ENCODE measurements at regions not wholly inside any gene's neighbourhood (a gene's known extent, or its start where the extent isn't known, plus 50 kb on each side); places are given as distances from the start of the nearest gene placed in this dataset.

DNA sequence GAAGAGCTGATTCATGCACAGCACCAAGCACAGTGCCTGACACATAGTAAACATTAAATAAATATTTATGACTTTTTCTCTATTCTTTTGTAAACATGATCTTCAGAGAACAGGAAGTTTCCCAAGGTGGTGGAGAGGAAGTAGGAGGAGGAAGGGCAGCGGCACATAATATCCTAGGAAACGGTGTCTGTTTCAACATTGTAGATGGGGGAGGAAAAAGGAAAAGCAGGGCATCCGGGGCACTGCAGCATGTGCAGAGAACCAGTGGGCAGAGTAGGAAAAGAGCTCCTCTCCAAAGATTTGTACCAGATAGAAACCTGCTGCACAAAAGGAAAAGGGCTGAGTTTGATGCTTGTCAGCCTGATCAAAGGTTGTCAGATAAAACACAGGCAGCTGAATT, 421.7 kb upstream of the ZNF462 start:
- H3K9me2 ChIP-seq (replicated peaks; ENCODE audit: low read depth, low read length), result no peaks in the 10 kb centered on the region
- H3K36me3 ChIP-seq (ENCODE audit: insufficient read depth, low read length), result no peaks in the 10 kb centered on the region
- H3K27me3 ChIP-seq (ENCODE audit: insufficient read depth, low read length, poor library complexity, severe bottlenecking), result no peaks in the 10 kb centered on the region
- H3F3A ChIP-seq (ENCODE audit: low read depth), result no peaks in the 10 kb centered on the region
- TF ChIP-seq EZH2phosphoT487 (IDR thresholded peaks at IDR 0.05; ENCODE audit: borderline replicate concordance), result no peak
- TF ChIP-seq, protein P1, sequence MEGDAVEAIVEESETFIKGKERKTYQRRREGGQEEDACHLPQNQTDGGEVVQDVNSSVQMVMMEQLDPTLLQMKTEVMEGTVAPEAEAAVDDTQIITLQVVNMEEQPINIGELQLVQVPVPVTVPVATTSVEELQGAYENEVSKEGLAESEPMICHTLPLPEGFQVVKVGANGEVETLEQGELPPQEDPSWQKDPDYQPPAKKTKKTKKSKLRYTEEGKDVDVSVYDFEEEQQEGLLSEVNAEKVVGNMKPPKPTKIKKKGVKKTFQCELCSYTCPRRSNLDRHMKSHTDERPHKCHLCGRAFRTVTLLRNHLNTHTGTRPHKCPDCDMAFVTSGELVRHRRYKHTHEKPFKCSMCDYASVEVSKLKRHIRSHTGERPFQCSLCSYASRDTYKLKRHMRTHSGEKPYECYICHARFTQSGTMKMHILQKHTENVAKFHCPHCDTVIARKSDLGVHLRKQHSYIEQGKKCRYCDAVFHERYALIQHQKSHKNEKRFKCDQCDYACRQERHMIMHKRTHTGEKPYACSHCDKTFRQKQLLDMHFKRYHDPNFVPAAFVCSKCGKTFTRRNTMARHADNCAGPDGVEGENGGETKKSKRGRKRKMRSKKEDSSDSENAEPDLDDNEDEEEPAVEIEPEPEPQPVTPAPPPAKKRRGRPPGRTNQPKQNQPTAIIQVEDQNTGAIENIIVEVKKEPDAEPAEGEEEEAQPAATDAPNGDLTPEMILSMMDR (conservative IDR thresholded peaks at IDR 0.05; ENCODE audit: low read length), result no peak
- H3K4me2 ChIP-seq (ENCODE audit: low read depth, low read length, poor library complexity, severe bottlenecking), result no peak overlapping the region
- H3K4me1 ChIP-seq (ENCODE audit: insufficient read depth, low read length, poor library complexity, severe bottlenecking), result peaks cover 19% of the 10 kb centered on the region
- H3K9me3 ChIP-seq (ENCODE audit: insufficient read depth, low read depth, low read length), result no peaks in the 10 kb centered on the region
- no peak overlapping the region for H3K4me3 ChIP-seq (ENCODE audit: low read length, poor library complexity, severe bottlenecking)
- no peaks in the 10 kb centered on the region for H3K79me2 ChIP-seq (ENCODE audit: insufficient read depth, low read length)
- H3K9ac ChIP-seq (ENCODE audit: low read depth, low read length, poor library complexity, severe bottlenecking), result no peak overlapping the region
- H2AFZ ChIP-seq (ENCODE audit: low read length), result no peak overlapping the region
- H4K20me1 ChIP-seq (ENCODE audit: insufficient read depth, low read length, poor library complexity, severe bottlenecking), result no peaks in the 10 kb centered on the region

GRCh38 chr9:106443520-106443919, 419.4 kb upstream of the ZNF462 start:
- Histone ChIP-seq H3K9me2 (replicated peaks; ENCODE audit: low read depth, low read length) (no peaks in the 10 kb centered on the region), H3K4me1 (ENCODE audit: insufficient read depth, low read length, poor library complexity, severe bottlenecking) (peaks cover 19% of the 10 kb centered on the region), H3K4me3 (ENCODE audit: low read length, poor library complexity, severe bottlenecking) (peak overlapping the region; percentile 34), H3K79me2 (ENCODE audit: insufficient read depth, low read length) (no peaks in the 10 kb centered on the region), H4K20me1 (ENCODE audit: insufficient read depth, low read length, poor library complexity, severe bottlenecking) (no peaks in the 10 kb centered on the region), H3K9ac (ENCODE audit: low read depth, low read length, poor library complexity, severe bottlenecking) (peak overlapping the region; percentile 9), H3K27me3 (ENCODE audit: insufficient read depth, low read length, poor library complexity, severe bottlenecking) (no peaks in the 10 kb centered on the region), H3K36me3 (ENCODE audit: insufficient read depth, low read length) (no peaks in the 10 kb centered on the region), H3F3A (ENCODE audit: low read depth) (no peaks in the 10 kb centered on the region), H2AFZ (ENCODE audit: low read length) (peak overlapping the region; percentile 48; the same call in 1 of the 2 replicates), H3K4me2 (ENCODE audit: low read depth, low read length, poor library complexity, severe bottlenecking) (peak overlapping the region; percentile 61), H3K9me3 (ENCODE audit: insufficient read depth, low read depth, low read length) (no peaks in the 10 kb centered on the region)
- TF ChIP-seq, protein P1 (conservative IDR thresholded peaks at IDR 0.05; ENCODE audit: low read length), result no peak
- no peak for TF ChIP-seq EZH2phosphoT487 (IDR thresholded peaks at IDR 0.05; ENCODE audit: borderline replicate concordance)

DNA sequence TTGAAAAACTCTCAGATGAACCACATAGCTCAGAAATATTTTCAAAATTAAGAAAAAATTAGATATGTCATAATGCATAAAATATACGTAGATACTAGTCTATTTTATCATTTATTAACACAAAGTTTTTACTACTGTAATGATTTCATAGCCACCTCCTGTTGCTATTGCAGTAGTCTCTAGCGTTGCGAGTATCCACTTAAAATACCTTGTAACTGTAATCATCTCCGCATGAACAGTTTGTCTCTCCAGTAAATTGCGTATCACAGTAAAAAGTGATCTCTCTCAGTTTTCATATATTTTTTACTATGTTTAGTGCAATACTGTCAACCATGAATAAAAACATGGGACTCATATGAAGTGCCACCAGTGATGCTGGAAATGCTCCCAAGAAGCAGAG, 417.9 kb upstream of the ZNF462 start:
- Histone ChIP-seq H3K4me3 (ENCODE audit: low read length, poor library complexity, severe bottlenecking) (no peak overlapping the region), H2AFZ (ENCODE audit: low read length) (no peak overlapping the region), H3F3A (ENCODE audit: low read depth) (no peaks in the 10 kb centered on the region), H3K79me2 (ENCODE audit: insufficient read depth, low read length) (no peaks in the 10 kb centered on the region), H4K20me1 (ENCODE audit: insufficient read depth, low read length, poor library complexity, severe bottlenecking) (no peaks in the 10 kb centered on the region), H3K9me3 (ENCODE audit: insufficient read depth, low read depth, low read length) (no peaks in the 10 kb centered on the region), H3K36me3 (ENCODE audit: insufficient read depth, low read length) (no peaks in the 10 kb centered on the region), H3K9me2 (replicated peaks; ENCODE audit: low read depth, low read length) (no peaks in the 10 kb centered on the region), H3K27me3 (ENCODE audit: insufficient read depth, low read length, poor library complexity, severe bottlenecking) (no peaks in the 10 kb centered on the region), H3K4me2 (ENCODE audit: low read depth, low read length, poor library complexity, severe bottlenecking) (no peak overlapping the region), H3K4me1 (ENCODE audit: insufficient read depth, low read length, poor library complexity, severe bottlenecking) (peaks cover 30% of the 10 kb centered on the region), H3K9ac (ENCODE audit: low read depth, low read length, poor library complexity, severe bottlenecking) (no peak overlapping the region)
- TF ChIP-seq EZH2phosphoT487 (IDR thresholded peaks at IDR 0.05; ENCODE audit: borderline replicate concordance), result no peak
- TF ChIP-seq, protein P1 (conservative IDR thresholded peaks at IDR 0.05; ENCODE audit: low read length), result no peak

Measured in Loucy (cell line).